GM18868 (cell line): ENCODE measurements at regions not wholly inside any gene's neighbourhood (a gene's known extent, or its start where the extent isn't known, plus 50 kb on each side); places are given as distances from the start of the nearest gene placed in this dataset.

Source experiments
- ATAC-seq: cut with Tn5 transposase; IDR thresholded peaks from one replicate; pipeline ENCODE4 v1.9.1; 2021; ENCODE audit warnings: mild to moderate bottlenecking, moderate library complexity; ENCODE audit not compliant: unreplicated experiment

DNA sequence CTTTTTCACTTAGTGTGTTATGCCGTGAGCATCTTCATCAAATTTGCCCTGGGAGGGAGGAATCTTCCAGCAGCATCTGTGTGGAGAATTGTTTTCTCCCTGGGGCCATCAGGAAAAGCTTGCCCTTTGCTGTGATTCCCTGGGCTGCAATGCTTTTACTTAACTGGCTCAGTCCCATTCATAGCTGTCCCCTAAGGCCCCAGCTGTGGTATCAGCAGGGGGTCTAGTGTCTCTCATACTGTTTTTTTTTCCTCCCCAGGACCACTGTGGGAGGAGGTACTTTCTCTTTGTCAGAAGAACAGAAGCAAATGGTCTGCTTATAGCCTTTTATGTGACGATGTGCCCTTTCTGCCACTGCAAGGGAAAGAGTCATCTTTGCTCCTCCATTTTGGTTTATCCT is 176.8 kb upstream of the CELF4 start:
- no peak for ATAC-seq

DNA sequence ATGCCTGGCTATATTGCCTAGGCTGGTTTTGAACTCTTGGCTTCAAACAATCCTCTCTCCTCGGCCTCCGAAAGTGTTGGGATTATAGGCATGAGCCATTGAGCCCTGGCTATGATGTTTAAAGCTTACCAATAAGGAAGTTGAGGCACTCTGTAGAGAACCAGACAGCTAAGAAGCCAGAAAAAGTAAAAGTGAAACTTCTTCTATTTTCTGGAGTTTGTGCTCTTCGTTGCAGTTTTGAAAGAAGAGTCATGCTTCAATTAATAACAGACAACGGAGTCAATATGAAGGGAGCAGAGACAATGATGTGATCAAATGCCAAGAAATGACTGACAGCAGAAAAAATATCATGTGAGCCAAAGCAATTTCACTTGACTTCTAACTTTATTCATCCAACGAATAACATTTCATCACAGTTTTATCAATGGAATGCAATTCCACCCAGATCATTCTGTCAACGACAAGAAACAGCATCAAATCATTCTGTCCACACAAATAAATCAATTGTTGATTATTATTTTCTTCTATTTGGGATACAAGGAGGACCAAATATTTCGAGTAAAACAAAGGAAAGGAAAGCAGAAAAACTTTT is 175.5 kb upstream of the CELF4 start:
- no peak for ATAC-seq

DNA sequence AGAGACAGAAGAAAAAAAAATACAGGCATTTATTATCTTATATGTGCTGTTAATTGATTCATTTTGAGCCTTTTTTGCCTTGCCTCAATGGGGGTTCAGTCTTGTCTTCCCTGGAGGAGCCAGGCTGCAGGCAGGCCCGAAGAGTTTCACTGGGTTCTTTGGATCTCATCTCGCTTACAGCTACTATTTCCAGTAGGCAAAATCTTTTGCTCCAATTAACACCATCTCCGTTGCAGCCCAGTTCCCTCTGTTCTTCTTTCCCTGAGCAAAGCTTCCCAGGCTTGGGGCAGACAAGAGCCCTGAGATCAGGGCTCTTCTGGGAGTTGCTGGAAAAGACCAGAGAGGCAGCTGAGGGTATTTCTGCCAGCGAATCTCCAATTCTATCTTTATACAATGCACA is 168.8 kb upstream of the CELF4 start:
- ATAC-seq, result no peak

DNA sequence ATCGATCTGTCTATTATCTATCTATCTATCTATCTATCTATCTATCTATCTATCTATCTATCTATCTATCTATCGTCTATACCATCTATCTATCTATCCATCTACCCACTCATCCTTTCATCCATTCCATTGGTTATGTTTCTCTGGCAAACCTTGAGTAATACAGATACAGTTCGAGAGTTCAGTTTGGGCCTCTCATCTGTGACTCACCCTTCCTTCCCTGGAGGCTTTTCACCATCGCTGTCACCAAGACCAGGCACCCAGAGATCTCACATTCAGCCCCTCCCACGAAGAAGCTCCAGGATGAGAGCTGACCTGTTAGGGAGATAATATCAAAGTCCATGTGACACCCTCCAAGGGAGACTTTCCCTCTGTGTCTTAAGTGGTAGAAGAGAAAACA is 164.1 kb upstream of the CELF4 start:
- ATAC-seq, result no peak

DNA sequence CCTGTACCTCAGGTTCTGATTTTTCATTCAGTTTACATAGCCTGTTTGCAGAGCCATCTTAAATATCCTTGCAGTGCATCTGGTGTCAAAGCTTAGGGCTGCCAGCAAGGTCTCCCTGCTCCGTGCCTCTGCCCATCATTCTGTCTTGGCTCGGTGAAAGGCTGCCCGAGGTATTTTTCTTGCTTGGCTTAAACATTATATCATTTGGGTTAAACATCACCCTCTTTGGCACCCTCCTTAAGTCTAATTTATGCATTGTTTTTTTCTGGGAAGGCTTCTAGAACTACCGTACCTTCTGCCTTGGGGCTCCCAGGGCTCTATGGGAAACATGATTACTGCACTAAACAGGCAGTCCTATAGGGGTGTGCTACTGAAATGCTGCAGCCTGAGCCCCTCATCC is 158.6 kb upstream of the CELF4 start:
- ATAC-seq, result no peak

DNA sequence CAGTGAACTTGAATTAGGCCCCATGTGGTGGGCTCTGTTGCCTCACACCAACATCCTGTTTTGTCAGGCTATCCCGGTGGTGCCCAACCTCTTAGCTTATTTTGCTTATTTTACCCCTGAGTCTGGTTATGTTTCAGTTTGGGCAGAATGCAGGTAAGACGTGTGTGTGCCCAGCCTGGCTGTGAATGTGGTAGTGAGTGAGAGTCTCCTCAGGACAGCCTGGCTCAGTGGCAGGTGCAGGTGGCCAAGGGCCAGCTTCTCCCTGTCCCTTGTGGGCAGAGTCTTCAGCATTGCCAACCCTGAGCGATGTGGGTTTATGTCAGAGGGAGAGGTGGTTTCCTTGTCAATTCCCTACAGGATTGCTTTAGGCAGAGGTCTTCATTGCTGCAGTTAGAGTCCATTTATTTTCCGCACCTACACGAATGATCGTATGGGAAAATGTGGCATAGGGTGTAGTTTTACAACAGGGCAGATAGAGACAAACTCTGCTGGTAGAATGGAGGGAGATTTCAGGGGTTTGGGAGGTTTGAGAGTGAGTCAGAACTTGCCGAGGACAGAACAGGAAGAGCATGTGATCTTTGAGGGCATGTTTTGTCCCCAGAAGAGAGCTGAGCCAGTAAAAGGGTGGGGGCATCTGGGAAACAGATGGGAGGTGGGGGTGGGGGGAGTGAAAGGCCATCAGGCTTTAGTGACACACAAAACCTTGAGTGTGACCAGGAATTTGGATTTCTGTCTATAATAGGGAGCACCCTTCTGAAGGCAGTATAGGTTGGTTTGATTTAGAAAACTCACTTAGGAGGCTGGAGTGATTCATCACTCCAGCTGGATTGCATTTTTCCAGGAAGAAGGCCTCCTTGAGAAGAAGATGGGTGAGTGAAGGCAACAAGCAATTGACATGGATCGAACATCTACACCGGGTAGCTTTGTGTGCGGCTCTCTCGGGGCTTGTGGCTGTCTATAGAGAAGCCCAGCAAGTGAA is 156.2 kb upstream of the CELF4 start:
- no peak for ATAC-seq

DNA sequence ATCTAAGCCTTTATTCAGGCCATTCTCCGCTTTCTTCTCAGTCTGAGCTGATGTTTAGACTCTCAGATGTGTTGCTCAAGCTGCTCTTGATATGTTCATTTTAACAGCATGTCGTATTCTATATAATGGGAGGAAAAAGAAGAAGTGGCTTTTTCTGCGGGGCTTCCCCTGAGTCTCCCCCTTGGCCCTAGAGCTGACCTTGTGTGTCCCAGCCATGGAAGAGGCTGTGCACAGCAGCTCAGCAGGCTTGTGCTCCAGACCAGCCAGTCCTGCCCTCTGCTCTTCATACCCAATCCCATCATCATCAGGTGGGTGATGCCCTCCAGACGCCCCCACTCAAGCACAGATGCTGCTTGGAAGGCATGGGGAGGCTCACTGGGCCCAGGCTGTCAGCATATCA is 155.1 kb upstream of the CELF4 start:
- peak; percentile 63 for ATAC-seq

DNA sequence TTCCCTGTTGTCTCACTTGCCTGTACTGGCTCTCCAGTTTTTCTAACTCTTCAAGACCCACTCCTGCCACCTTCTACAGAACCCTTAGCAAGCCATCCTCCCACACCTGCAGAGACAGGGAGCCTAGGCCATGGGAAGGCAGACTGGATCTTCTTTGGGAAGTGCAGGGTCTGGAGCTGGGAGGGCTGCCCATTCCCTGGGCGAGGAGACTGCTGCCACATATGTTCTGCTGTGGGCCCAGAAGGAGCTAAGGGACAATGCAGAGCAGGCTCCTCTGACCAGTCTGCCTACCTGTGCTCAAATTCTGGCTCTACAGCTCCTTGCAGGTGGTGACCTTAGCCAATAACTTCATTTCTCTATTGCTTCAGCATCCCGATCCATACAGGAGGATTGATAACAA is 152.1 kb upstream of the CELF4 start:
- ATAC-seq, result no peak

DNA sequence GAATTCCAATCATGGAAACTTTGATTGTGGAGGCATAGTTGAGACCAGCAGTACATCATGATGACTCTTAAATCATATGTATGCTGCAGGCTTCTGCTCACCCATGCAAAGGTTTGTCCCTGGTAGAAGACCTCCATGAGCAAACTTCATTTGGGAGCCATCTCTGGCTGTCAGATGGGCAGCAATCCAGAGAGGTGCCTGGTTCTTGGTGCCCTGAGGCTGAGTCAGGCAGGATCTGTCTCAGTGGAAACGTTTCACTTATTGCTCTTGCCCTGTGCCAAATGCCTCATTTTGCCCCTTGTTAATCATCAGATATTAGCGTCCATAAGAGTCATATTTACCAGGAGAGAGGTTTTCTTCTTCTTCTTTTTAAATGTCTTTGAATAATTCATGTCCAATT is 151.5 kb upstream of the CELF4 start:
- no peak for ATAC-seq

DNA sequence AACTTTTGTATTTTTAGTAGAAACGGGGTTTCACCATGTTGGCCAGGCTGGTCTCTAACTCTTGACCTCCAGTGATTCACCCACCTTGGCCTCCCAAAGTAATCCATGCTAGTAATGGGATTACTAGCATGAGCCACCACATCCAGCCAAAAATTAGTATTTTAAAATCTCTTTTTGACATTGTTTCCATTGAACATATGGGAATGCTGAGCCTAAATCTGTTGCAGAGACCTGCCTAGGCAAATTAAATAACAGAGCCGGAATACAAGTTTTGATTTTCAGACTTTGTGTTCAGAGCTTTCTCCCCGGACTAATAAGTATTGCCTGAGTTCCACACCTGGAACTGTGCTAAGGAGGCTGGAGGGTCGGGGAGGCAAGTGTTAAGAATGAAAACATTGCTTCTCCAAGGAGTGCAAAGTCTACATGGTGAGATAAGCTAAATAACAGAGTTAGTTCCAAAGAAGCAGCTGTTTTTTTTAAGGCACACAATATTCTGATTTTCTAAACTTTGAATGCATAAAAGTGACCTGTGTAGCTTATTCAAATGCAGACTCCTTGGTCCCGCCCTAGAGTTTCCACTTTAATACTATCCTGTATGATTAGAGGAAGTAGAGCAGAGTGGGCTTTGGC is 150.6 kb upstream of the CELF4 start:
- ATAC-seq, result no peak

DNA sequence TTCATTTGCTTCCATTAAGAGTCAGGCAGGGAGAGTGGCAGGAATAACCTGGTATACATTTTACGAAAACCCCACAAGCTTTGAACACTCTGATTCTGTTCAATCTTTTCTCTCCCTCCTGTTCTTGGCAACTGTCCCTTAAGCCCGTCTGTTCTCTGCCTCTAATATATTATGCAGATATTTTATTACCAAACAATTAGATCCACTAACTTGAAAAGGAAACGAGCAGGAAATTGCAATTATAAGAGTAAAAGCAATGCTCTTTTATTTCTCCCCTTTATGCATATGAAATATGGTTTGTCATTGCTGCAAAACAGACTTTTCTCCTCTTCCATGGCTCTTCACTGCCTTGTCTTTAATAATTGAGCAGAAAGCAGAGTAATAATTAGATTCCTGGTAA is 149.1 kb upstream of the CELF4 start:
- no peak for ATAC-seq

DNA sequence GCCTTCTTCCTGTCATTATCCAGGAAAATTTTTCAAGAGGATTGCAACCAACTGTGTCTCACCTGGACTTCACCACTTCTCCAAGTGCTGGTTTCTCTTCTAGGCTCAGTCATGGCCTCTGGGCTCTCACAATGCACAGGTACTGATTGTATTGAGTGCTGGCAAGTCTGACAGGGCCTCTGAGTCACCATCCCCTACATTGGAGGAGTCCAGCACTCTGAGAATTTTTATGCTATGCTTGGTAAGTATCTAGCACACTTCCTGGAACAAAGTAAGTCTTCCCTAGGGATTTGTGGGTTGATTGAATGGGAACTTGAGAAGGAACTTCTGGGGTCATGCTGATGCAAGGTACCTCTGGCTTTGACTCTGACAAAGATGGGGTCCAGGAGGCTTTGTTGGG is 147.2 kb upstream of the CELF4 start:
- ATAC-seq, result no peak

DNA sequence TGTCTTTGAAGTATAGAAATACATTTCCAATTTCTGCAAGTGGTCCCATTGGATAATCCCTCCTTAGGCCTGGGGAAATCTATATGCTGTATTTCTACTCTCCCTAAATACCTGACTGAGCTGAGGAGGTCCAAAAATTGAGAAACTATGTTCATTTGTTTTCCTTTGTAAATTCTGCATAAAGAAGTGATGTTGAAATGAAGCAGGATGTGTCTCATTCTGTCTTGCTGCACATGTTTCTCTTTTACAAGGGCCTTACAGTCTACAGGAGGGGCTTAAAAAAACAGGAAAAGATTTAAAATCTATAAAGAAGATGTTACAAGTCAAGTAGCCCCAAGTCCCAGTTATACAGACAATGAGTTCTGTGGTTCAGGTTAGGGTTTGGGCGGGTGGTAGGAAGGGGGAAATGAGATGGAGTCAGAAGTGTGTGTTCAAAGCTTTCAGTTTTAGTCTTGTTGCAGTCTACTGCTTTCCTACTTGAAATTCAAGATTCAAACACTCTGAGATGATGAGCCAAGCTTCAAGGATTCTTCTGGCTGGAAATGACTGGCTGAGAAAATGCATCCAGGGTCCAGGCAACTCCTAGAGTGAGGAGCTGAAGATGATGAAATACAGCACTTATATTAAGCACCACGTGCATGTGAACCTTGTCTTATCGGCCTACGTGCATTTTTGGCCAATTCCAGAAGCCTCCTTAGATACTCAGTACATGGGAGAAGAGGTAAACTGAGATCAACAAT is 146.3 kb upstream of the CELF4 start:
- ATAC-seq, result no peak

DNA sequence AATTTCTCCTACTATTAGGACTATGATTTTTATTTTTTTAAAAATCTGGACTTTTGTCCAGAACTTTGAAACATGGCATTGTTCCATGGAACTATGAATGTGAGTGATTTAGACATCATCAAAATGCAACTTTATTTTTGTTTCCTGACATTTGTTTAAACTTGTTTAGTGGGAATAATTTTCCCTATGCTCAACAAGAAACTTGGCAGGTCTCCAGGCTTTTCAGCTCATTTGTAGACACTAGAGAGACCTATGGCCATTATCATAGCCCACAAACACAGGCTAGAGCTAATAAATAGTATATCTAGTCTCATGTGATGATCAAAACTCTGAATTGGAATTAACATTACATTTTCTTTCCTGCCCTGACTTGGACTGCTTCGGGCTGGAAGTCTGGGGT is 145.1 kb upstream of the CELF4 start:
- no peak for ATAC-seq

DNA sequence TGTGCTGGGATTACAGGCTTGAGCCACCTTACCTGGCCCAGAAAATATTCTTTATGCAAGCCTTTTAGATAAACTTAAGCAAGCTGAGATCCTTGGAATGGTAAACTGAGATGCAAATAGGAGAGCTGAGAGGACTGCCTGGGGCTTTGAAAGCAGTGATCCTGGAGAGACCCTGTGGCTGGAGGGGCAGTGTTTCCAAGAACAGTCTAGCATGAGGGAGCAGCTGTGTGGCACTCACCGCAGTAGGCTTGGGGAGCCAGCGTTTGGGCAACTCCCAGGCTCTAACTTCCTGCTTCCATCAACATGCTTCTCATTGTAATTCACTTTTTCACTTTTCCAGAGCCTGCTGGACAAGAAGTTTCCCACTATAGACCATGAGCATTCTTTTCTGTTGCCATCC is 144.1 kb upstream of the CELF4 start:
- no peak for ATAC-seq

DNA sequence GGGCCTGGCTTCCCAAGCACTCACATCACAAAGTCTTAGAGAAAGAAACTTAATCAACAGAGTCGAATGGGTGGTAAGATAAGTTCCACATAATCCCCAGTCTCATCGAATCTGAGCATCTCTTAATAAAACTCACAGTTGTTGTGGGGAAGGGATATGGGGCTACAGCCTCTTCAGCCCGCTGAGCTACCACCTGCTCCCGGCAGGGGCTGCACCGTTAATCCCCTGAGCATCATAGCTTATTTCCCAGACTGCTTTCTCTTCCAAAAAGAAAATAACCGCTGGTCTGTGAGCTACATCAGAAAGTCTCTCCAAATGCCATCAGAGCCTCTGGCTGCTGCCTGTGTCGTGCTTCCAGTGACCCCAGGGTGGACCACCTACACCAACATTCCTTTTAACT is 139.4 kb upstream of the CELF4 start:
- ATAC-seq, result no peak

DNA sequence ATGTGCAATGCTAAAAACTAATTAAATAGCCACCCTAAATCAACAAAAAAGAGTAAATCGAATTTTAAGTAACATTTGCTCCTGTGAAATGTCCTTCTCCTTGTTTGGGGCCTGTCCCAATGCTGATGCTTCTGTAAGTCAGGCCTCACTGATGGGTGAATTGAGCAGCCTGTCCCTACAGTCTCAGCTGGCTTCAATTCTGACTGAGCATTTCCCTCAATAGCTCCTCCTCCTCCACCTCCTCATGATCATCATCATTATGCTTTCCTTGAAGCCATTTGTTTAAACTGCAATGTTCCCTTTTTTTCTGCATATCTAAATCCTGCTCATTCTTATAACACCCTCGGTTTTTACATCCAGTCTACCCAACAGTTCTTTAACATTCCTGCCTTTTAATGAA is 137.2 kb upstream of the CELF4 start:
- ATAC-seq, result no peak

DNA sequence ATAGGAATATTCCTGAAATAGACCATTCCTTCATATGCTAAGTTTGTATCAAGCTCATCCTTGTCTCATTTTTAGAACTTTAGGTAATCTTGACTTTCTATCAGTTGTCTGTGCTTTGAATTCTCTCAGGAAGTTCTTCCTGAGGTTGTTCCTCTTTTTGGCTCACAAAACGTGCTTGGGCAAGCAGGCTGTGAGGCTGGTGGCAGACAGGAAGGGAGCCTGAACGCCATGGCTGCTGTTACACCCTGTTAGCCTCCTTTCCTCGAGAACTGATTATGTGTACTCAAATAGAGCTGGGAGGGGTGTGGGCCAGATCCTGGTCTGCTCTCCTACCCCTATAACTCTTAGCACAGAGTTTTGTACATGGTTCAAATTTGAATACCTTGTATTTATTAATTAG is 136.4 kb upstream of the CELF4 start:
- no peak for ATAC-seq

DNA sequence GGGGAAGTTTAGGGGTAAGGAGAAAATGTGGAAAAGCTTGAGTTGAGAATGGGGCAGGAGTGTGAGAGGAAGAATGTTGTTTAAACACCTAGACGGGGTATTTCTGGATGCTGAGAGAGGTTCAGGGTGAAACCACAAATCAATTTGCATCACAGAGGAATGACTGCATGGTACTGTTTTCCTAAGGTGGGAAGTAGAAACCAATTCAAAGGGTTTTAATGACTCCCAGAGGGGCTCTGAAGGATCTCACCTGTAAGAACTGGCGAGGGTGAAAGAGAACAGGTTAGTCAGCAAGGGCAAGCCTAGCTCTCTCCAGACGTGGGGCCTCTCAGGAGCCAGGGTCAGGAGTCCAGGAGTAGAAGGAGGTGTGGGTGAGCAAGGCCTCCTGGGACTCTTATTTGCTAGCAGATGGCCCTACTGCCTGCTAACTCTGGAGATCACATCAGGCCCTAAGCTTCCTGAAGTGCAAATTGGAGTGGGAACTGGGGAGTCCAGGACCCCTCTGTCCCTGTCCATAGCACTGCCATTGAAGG is 133.0 kb upstream of the CELF4 start:
- no peak for ATAC-seq

DNA sequence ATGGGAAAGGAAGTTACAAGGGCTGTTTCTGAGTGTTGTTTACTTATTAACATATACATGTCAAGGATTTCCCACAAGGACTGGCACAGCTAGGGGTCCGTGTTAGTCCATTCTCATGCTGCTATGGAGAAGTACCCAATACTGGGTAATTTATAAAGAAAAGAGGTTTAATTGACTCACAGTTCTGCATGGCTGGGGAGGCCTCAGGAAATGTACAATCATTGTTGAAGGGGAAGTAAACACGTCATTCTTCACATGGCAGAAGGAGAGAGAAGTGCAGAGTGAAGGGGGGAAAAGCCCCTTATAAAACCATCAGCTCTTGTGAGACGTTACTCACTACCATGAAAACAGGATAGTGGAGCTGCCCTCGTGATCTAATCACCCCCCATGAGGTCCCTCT is 128.9 kb upstream of the CELF4 start:
- no peak for ATAC-seq

DNA sequence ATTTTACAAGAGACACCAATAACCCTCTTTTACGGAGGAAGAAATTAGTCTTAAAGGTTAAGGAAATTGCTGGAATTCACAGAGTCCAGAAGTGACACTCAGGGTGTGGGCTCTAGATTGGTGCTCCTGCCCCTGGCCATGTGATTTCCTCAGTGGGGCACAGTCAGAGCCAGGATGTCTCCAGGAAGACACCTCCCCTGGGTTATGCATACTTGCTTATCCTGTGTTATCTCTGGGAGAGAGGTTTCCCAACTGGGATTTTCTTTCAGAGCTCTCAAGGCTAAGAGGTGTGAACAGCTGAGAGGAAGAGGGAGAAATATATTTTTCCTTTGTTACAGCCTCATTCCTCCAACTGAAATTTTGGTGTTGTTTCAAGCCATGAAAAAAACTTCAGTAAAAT is 125.6 kb upstream of the CELF4 start:
- ATAC-seq, result no peak
